H9 (cell line): ENCODE measurements at regions not wholly inside any gene's neighbourhood (a gene's known extent, or its start where the extent isn't known, plus 50 kb on each side); places are given as distances from the start of the nearest gene placed in this dataset.

ENCODE experiments used
- DNase-seq: peaks from one replicate; pipeline ENCODE4 v3.0.0-alpha.2; 2017
- H2AFZ ChIP-seq: one replicate; pipeline ENCODE4 v1.6.1; 2013; ENCODE audit warnings: mild to moderate bottlenecking, low read length, control low read depth, moderate library complexity
- H2AK5ac ChIP-seq: 2 replicates; pipeline ENCODE4 v1.6.1; 2013; ENCODE audit warnings: low read length, control low read depth, mixed read lengths; ENCODE audit not compliant: insufficient read length
- H2BK120ac ChIP-seq: one replicate; pipeline ENCODE4 v1.6.1; 2013; ENCODE audit warnings: low read depth, mild to moderate bottlenecking, low read length, control low read depth, inconsistent platforms; ENCODE audit not compliant: poor library complexity, severe bottlenecking
- H2BK12ac ChIP-seq: 2 replicates; pipeline ENCODE4 v1.6.1; 2013; ENCODE audit warnings: low read length, control low read depth, mixed read lengths, low read depth; ENCODE audit not compliant: insufficient read length
- H2BK15ac ChIP-seq: 2 replicates; pipeline ENCODE4 v1.6.1; 2013; ENCODE audit warnings: low read depth, low read length, control low read depth
- H2BK20ac ChIP-seq: one replicate; pipeline ENCODE4 v1.6.1; 2013; ENCODE audit warnings: low read depth, mild to moderate bottlenecking, low read length, control low read depth, inconsistent platforms; ENCODE audit not compliant: poor library complexity, severe bottlenecking
- H2BK5ac ChIP-seq: 2 replicates; pipeline ENCODE4 v1.6.1; 2013; ENCODE audit warnings: low read length, control low read depth, mixed read lengths; ENCODE audit not compliant: insufficient read length
- H3K14ac ChIP-seq: 2 replicates; pipeline ENCODE4 v1.6.1; 2013; ENCODE audit warnings: low read length, control low read depth; ENCODE audit not compliant: insufficient read depth
- H3K18ac ChIP-seq: 2 replicates; pipeline ENCODE4 v1.6.1; 2013; ENCODE audit warnings: low read depth, mild to moderate bottlenecking, mixed read lengths, low read length, control low read depth; ENCODE audit not compliant: insufficient read length
- H3K23ac ChIP-seq: 2 replicates; pipeline ENCODE4 v1.6.1; 2013; ENCODE audit warnings: low read length, control low read depth, mixed read lengths, low read depth; ENCODE audit not compliant: insufficient read length
- H3K23me2 ChIP-seq: 2 replicates; pipeline ENCODE4 v1.6.1; 2013; ENCODE audit warnings: low read depth, mild to moderate bottlenecking, mixed read lengths, low read length, control low read depth; ENCODE audit not compliant: insufficient read length, poor library complexity, severe bottlenecking
- H3K27ac ChIP-seq: 2 replicates; pipeline ENCODE4 v1.5.1; 2013; ENCODE audit warnings: low read length, control low read depth, mixed read lengths, low read depth; ENCODE audit not compliant: insufficient read length
- H3K27me3 ChIP-seq: 2 replicates; pipeline ENCODE4 v1.6.1; 2013; ENCODE audit warnings: low read length, control low read depth, inconsistent platforms; ENCODE audit not compliant: insufficient read depth
- H3K4ac ChIP-seq: 2 replicates; pipeline ENCODE4 v1.6.1; 2013; ENCODE audit warnings: low read depth, mild to moderate bottlenecking, control low read depth, inconsistent platforms, low read length, moderate library complexity
- H3K4me1 ChIP-seq: 2 replicates; pipeline ENCODE4 v1.6.1; 2013; ENCODE audit warnings: low read length, control low read depth, inconsistent platforms; ENCODE audit not compliant: insufficient read depth
- H3K4me2 ChIP-seq: 2 replicates; pipeline ENCODE4 v1.6.1; 2013; ENCODE audit warnings: low read length, control low read depth, mixed read lengths; ENCODE audit not compliant: insufficient read length, insufficient read depth
- H3K56ac ChIP-seq: 2 replicates; pipeline ENCODE4 v1.6.1; 2013; ENCODE audit warnings: low read depth, mild to moderate bottlenecking, mixed read lengths, low read length, control low read depth; ENCODE audit not compliant: insufficient read length
- H3K79me1 ChIP-seq: 2 replicates; pipeline ENCODE4 v1.6.1; 2013; ENCODE audit warnings: low read depth, mild to moderate bottlenecking, moderate library complexity, low read length, control low read depth, inconsistent platforms; ENCODE audit not compliant: insufficient read depth, poor library complexity, severe bottlenecking
- H3K79me2 ChIP-seq: 2 replicates; pipeline ENCODE4 v1.6.1; 2013; ENCODE audit warnings: low read length, control low read depth, inconsistent platforms; ENCODE audit not compliant: insufficient read depth
- H3K9ac ChIP-seq: 2 replicates; pipeline ENCODE4 v1.6.1; 2013; ENCODE audit warnings: low read length, control low read depth, mixed read lengths; ENCODE audit not compliant: insufficient read length; ENCODE audit errors: extremely low read depth
- H3K9me3 ChIP-seq: one replicate; pipeline ENCODE4 v1.6.1; 2013; ENCODE audit warnings: low read depth, low read length, inconsistent platforms; ENCODE audit not compliant: control insufficient read depth
- H3T11ph ChIP-seq: one replicate; pipeline ENCODE4 v1.6.1; 2013; ENCODE audit warnings: mild to moderate bottlenecking, low read length, control low read depth, inconsistent platforms
- H4K20me1 ChIP-seq: one replicate; pipeline ENCODE4 v1.6.1; 2013; ENCODE audit not compliant: control insufficient read depth, insufficient read length, insufficient read depth
- H4K5ac ChIP-seq: 2 replicates; pipeline ENCODE4 v1.6.1; 2013; ENCODE audit warnings: low read depth, mild to moderate bottlenecking, mixed read lengths, low read length, control low read depth; ENCODE audit not compliant: insufficient read length
- H4K8ac ChIP-seq: replicated peaks from 2 replicates; pipeline ENCODE4 v1.6.1; 2013; ENCODE audit warnings: low read length, control low read depth, mixed read lengths, low read depth; ENCODE audit not compliant: insufficient read length
- H4K91ac ChIP-seq: 2 replicates; pipeline ENCODE4 v1.6.1; 2013; ENCODE audit warnings: low read depth, mild to moderate bottlenecking, moderate library complexity, mixed read lengths, low read length, control low read depth; ENCODE audit not compliant: insufficient read length
- H3K27ac Mint-ChIP-seq, 3 experiments: 2 replicates in 2 of 3; 3 replicates in 1 of 3; pipeline ENCODE4 v1.8.0; 2020 to 2021; ENCODE audit warnings: mixed read lengths in 3 of 3, mild to moderate bottlenecking in 1 of 3, moderate library complexity in 1 of 3
- H3K27me3 Mint-ChIP-seq: 2 replicates; pipeline ENCODE4 v1.8.0; 2021; ENCODE audit warnings: low read depth, mild to moderate bottlenecking, moderate library complexity, mixed read lengths
- H3K36me3 Mint-ChIP-seq, 3 experiments: 2 replicates in 2 of 3; 3 replicates in 1 of 3; pipeline ENCODE4 v1.8.0; 2020 to 2021; ENCODE audit warnings: low read depth in 3 of 3, mixed read lengths in 3 of 3; ENCODE audit not compliant: insufficient read depth in 1 of 3
- H3K4me1 Mint-ChIP-seq, 2 experiments: 2 replicates each; pipeline ENCODE4 v1.8.0; 2020; ENCODE audit warnings: mixed read lengths in 2 of 2
- H3K4me3 Mint-ChIP-seq, 2 experiments: 2 replicates in 1 of 2; 3 replicates in 1 of 2; pipeline ENCODE4 v1.8.0; 2020 to 2021; ENCODE audit warnings: mild to moderate bottlenecking in 2 of 2, mixed read lengths in 2 of 2, moderate library complexity in 1 of 2
- H3K9me3 Mint-ChIP-seq, 2 experiments: 2 replicates in 1 of 2; 3 replicates in 1 of 2; pipeline ENCODE4 v1.8.0; 2020; ENCODE audit warnings: mild to moderate bottlenecking in 2 of 2, mixed read lengths in 2 of 2, moderate library complexity in 1 of 2
- WGBS: extraction: QIAGEN DNeasy Blood & Tissue Kit; methylation state at CpG from one replicate; pipeline ENCODE4 v1.1.7; 2013; ENCODE audit warnings: missing lambda C conversion rate, low lambda C conversion rate, mixed read lengths; ENCODE audit not compliant: insufficient read length; ENCODE audit errors: extremely low coverage; 5-methylcytosine and 5-hydroxymethylcytosine counted together
- TF ChIP-seq, protein P1 (sequence below): fragments of 200-600 bp; sonication (generic); conservative IDR thresholded peaks from 3 replicates; pipeline ENCODE4 v1.8.0; 2021; ENCODE audit warnings: antibody characterized with exemption, mild to moderate bottlenecking

DNA sequence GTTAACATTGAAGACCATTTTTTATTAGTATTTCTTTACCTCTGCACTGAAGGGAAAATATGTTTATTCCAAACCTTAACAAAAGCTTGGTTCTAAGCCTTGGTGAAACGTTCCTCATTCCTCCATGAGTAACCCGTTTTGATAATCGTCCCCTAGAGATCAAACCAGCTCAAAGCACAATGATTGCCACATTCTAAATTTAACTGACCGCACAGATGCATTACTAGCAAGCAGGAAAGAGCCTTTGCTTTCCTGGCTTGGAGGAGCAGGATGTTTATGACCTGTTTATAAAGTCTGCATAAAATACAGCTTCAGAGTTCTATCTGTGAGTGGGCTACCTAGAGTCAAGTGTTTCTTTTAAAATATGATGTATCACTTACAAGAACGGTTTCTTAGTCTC lies 193.8 kb downstream of the TMEM114 start:
- H3K9ac ChIP-seq, result no peak overlapping the region
- no peak overlapping the region for H3K27ac ChIP-seq
- Mint-ChIP-seq H3K36me3 (no peaks in the 10 kb centered on the region), H3K9me3 (no peaks in the 10 kb centered on the region), H3K4me1 (no peaks in the 10 kb centered on the region; a peak in 1 of 4 replicates), H3K4me3 (no peak overlapping the region), H3K27ac (no peak overlapping the region), H3K27me3 (peaks cover 20% of the 10 kb centered on the region)
- H3K27me3 ChIP-seq, result no peaks in the 10 kb centered on the region
- H2BK20ac ChIP-seq, result no peak overlapping the region
- H3K4me1 ChIP-seq, result no peaks in the 10 kb centered on the region
- H3K79me1 ChIP-seq, result no peaks in the 10 kb centered on the region
- no peak overlapping the region for H3K14ac ChIP-seq
- H3K18ac ChIP-seq, result no peak overlapping the region
- no peak overlapping the region for H2BK120ac ChIP-seq
- H3K4ac ChIP-seq, result no peak overlapping the region
- no peak overlapping the region for H4K5ac ChIP-seq
- no CpG with 5 or more reads among the region's 5 CpGs for WGBS
- no peak overlapping the region for H4K8ac ChIP-seq
- H3K79me2 ChIP-seq, result no peaks in the 10 kb centered on the region
- no peak overlapping the region for H2AFZ ChIP-seq
- H2BK5ac ChIP-seq, result no peak overlapping the region
- no peaks in the 10 kb centered on the region for H3K23me2 ChIP-seq
- H3K9me3 ChIP-seq, result no peaks in the 10 kb centered on the region
- H2BK15ac ChIP-seq, result no peak overlapping the region
- TF ChIP-seq, protein P1, sequence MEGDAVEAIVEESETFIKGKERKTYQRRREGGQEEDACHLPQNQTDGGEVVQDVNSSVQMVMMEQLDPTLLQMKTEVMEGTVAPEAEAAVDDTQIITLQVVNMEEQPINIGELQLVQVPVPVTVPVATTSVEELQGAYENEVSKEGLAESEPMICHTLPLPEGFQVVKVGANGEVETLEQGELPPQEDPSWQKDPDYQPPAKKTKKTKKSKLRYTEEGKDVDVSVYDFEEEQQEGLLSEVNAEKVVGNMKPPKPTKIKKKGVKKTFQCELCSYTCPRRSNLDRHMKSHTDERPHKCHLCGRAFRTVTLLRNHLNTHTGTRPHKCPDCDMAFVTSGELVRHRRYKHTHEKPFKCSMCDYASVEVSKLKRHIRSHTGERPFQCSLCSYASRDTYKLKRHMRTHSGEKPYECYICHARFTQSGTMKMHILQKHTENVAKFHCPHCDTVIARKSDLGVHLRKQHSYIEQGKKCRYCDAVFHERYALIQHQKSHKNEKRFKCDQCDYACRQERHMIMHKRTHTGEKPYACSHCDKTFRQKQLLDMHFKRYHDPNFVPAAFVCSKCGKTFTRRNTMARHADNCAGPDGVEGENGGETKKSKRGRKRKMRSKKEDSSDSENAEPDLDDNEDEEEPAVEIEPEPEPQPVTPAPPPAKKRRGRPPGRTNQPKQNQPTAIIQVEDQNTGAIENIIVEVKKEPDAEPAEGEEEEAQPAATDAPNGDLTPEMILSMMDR, result no peak
- H2AK5ac ChIP-seq, result no peak overlapping the region
- no peak overlapping the region for H3K4me2 ChIP-seq
- H3K23ac ChIP-seq, result no peak overlapping the region
- DNase-seq, result no peak
- H4K20me1 ChIP-seq, result no peaks in the 10 kb centered on the region
- no peak overlapping the region for H2BK12ac ChIP-seq
- no peak overlapping the region for H3K56ac ChIP-seq
- H4K91ac ChIP-seq, result no peak overlapping the region
- no peak overlapping the region for H3T11ph ChIP-seq
